A673 (cell line): ENCODE measurements at regions not wholly inside any gene's neighbourhood (a gene's known extent, or its start where the extent isn't known, plus 50 kb on each side); places are given as distances from the start of the nearest gene placed in this dataset.

ENCODE experiments used
- BruUV-seq: library from RNA; stranded (reverse); fragments of 400-500 nt; replicated peaks from 2 replicates; lab custom pipeline; 2021; lab: Mats Ljungman, UMichigan
- CTCF ChIA-PET: fragments of 300-600 bp; sonication (Branson Sonifier 250); formaldehyde crosslinking; loops from one replicate; lab custom pipeline; 2022; ENCODE audit warnings: antibody characterized with exemption; lab: Charles Lee
- POLR2A ChIA-PET: fragments of 300-600 bp; sonication (Branson Sonifier 250); formaldehyde crosslinking; loops from one replicate; lab custom pipeline; 2022; ENCODE audit warnings: antibody characterized with exemption; ENCODE audit not compliant: low non-redundant PET; lab: Charles Lee
- DNase-seq: peaks from one replicate; pipeline ENCODE4 v3.0.0-alpha.2; 2015; ENCODE audit warnings: low spot score
- H3K27ac ChIP-seq: fragments of 200-600 bp; sonication (generic); 2 replicates; pipeline ENCODE4 v1.5.1; 2016; ENCODE audit warnings: mixed run types, low read depth, mild to moderate bottlenecking, mixed read lengths, antibody characterized with exemption, low read length; ENCODE audit not compliant: poor library complexity, severe bottlenecking
- H3K27me3 ChIP-seq: fragments of 200-600 bp; sonication (generic); replicated peaks from 2 replicates; pipeline ENCODE4 v1.6.1; 2017; ENCODE audit warnings: mixed run types, low read depth, mild to moderate bottlenecking, mixed read lengths, antibody characterized with exemption, low read length; ENCODE audit not compliant: insufficient read depth, poor library complexity
- H3K36me3 ChIP-seq: fragments of 200-600 bp; sonication (generic); 2 replicates; pipeline ENCODE4 v1.6.1; 2016; ENCODE audit warnings: mixed run types, mild to moderate bottlenecking, mixed read lengths, antibody characterized with exemption, low read length; ENCODE audit not compliant: insufficient read depth, poor library complexity, severe bottlenecking
- H3K4me1 ChIP-seq: fragments of 200-600 bp; sonication (generic); 2 replicates; pipeline ENCODE4 v1.6.1; 2017; ENCODE audit warnings: mixed run types, mild to moderate bottlenecking, mixed read lengths, antibody characterized with exemption, low read length; ENCODE audit not compliant: insufficient read depth, poor library complexity, severe bottlenecking
- H3K4me3 ChIP-seq: fragments of 200-600 bp; sonication (generic); 2 replicates; pipeline ENCODE4 v1.5.1; 2016; ENCODE audit warnings: low read depth, mixed run types, mild to moderate bottlenecking, mixed read lengths, low read length; ENCODE audit not compliant: poor library complexity, severe bottlenecking
- H3K9me3 ChIP-seq: fragments of 200-600 bp; sonication (generic); 2 replicates; pipeline ENCODE4 v1.6.1; 2016; ENCODE audit warnings: mixed run types, low read depth, mild to moderate bottlenecking, mixed read lengths, antibody characterized with exemption, low read length; ENCODE audit not compliant: poor library complexity, severe bottlenecking
- EZH2 ChIP-seq: fragments of 200-600 bp; sonication (generic); IDR thresholded peaks from 2 replicates; pipeline ENCODE4 v1.6.1; 2017; ENCODE audit warnings: borderline replicate concordance, low read depth, mild to moderate bottlenecking, mixed read lengths, antibody characterized with exemption, low read length; ENCODE audit not compliant: poor library complexity, severe bottlenecking
- intact Hi-C: fragments of 100-400 bp; cut with micrococcal nuclease; formaldehyde crosslinking; loops from one replicate; pipeline ENCODE4 v1.10.0; 2022; ENCODE audit not compliant: unreplicated experiment
- TF ChIP-seq, protein P1 (sequence below): fragments of 300-800, 200-600 bp; sonication (generic); conservative IDR thresholded peaks from 2 replicates; pipeline ENCODE4 v1.5.1; 2017; ENCODE audit warnings: low read depth, mild to moderate bottlenecking, antibody characterized with exemption, low read length, moderate library complexity, mixed read lengths

DNA sequence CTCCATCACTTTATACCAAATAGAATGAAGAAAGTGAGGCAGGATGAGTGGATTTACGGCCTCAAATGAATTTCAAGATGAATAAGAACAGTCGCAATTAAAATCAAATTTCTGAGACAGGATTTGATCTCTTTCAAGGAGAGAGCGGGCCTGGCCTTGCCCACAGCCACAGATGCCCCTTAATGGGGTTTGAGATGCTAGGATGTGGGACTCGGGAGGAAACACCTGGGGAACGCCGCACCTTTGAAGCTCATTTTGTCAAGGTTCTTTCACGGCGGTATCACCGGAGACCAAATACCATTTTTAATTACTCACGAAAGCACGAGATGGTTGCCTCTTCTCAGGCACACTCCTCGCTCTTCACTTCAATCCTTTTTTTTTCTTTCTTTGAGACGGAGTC, 178.1 kb upstream of the SDK2 start:
- no peak for DNase-seq
- H3K27ac ChIP-seq = no peak overlapping the region
- no peak for TF ChIP-seq EZH2
- TF ChIP-seq, protein P1, sequence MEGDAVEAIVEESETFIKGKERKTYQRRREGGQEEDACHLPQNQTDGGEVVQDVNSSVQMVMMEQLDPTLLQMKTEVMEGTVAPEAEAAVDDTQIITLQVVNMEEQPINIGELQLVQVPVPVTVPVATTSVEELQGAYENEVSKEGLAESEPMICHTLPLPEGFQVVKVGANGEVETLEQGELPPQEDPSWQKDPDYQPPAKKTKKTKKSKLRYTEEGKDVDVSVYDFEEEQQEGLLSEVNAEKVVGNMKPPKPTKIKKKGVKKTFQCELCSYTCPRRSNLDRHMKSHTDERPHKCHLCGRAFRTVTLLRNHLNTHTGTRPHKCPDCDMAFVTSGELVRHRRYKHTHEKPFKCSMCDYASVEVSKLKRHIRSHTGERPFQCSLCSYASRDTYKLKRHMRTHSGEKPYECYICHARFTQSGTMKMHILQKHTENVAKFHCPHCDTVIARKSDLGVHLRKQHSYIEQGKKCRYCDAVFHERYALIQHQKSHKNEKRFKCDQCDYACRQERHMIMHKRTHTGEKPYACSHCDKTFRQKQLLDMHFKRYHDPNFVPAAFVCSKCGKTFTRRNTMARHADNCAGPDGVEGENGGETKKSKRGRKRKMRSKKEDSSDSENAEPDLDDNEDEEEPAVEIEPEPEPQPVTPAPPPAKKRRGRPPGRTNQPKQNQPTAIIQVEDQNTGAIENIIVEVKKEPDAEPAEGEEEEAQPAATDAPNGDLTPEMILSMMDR = no peak
- no peaks in the 10 kb centered on the region for H3K36me3 ChIP-seq
- H3K27me3 ChIP-seq = no peaks in the 10 kb centered on the region
- H3K4me3 ChIP-seq = no peak overlapping the region
- intact Hi-C loops = loop anchor here (5.0 kb wide), 1 partner anchor 135 kb away; no protein-coding TSS in a partner anchor
- POLR2A ChIA-PET = no interaction called here
- CTCF ChIA-PET = no interaction called here
- H3K9me3 ChIP-seq = peaks cover 8% of the 10 kb centered on the region
- H3K4me1 ChIP-seq = peaks cover 12% of the 10 kb centered on the region
- no TSS peak for BruUV-seq

DNA sequence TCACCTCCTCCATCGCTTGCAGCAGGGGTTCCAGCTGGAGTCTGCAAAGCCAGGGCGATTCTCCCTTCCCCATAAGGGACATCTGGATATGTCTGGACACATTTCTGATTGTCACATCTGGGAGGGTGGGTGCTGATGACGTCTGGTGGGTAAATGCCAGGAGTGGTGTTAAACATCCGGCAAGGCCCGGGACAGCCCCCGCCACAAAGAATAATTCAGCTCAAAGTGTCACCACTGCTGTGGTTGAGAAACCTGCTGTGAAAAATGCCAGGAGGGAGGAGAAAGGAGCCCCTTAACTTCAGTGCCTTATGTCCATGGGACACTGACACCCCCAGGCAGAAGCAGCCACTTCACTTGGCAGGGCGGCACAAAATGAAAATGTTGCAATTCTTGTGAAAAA, 179.4 kb upstream of the SDK2 start:
- ChIA-PET CTCF (no interaction called here), POLR2A (no interaction called here)
- no TSS peak for BruUV-seq
- intact Hi-C loops = loop anchor here (5.0 kb wide), 1 partner anchor 134 kb away; no protein-coding TSS in a partner anchor
- Histone ChIP-seq H3K9me3 (peaks cover 8% of the 10 kb centered on the region), H3K4me3 (no peak overlapping the region), H3K27me3 (no peaks in the 10 kb centered on the region), H3K4me1 (peaks cover 12% of the 10 kb centered on the region), H3K27ac (no peak overlapping the region), H3K36me3 (no peaks in the 10 kb centered on the region)
- DNase-seq = no peak
- TF ChIP-seq EZH2 = no peak
- TF ChIP-seq, protein P1 = no peak

DNA sequence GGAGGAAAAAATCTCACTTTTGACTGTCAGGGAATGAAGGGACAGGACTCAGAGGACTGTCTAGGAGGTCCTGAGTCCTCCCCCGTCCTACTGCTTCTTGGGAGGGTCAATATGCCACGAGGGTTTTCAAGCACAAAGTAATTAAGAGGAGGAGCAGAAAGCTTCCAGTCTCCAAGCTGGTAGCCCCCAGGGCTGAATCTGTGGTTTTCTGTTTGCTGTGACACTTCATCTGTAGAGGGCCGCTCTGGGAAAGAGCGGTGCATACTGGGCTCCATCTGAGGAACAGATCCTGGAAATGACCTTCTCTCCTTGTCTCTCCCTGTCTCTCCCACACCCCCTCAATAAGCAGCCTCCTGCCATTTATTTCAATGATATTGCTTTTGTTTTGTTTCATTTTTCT, 180.1 kb upstream of the SDK2 start:
- H3K27me3 ChIP-seq = no peaks in the 10 kb centered on the region
- peaks cover 1% of the 10 kb centered on the region for H3K9me3 ChIP-seq
- no TSS peak for BruUV-seq
- H3K27ac ChIP-seq = no peak overlapping the region
- intact Hi-C loops = loop anchor here (5.0 kb wide), 1 partner anchor 133 kb away; no protein-coding TSS in a partner anchor
- peaks cover 12% of the 10 kb centered on the region for H3K4me1 ChIP-seq
- DNase-seq = no peak
- TF ChIP-seq EZH2 = no peak
- ChIA-PET POLR2A (no interaction called here), CTCF (no interaction called here)
- no peak overlapping the region for H3K4me3 ChIP-seq
- no peaks in the 10 kb centered on the region for H3K36me3 ChIP-seq

DNA sequence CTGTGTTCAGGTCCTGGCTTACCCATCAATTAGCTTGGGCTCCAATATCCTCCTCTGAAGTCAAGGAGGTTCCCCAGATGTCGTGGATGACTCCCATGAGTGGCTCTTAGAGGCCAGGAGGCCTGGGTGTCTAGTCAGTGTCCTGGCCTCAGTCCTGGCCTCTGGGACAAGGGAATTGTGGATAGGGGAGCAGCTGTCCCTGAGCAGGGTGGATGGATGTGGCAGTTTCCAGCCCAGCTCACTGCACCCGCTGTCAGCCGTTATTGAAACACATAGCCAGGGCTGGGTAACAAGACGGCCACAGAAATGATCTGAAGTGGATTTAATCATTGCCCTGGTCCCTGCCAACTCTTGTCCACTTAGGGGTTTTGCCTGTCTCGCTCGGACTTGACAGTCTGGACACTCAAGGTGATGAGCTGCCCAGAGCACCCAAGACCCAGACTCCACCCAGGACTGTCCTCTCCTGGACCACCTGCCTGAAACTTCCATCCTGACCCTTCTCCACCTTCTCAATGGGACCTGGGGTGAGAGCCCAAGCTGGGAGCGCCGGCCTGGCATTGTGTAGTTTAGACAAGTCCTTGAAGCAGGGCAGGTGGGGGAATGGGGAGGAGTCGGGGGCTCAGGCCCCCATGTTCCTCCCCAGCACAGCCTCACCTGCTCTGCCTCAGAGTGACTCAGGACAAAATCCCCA, 182.1 kb upstream of the SDK2 start:
- Histone ChIP-seq H3K36me3 (no peaks in the 10 kb centered on the region), H3K4me3 (no peak overlapping the region), H3K4me1 (peaks cover 3% of the 10 kb centered on the region), H3K27ac (no peak overlapping the region), H3K27me3 (no peaks in the 10 kb centered on the region), H3K9me3 (no peaks in the 10 kb centered on the region)
- CTCF ChIA-PET = no interaction called here
- TF ChIP-seq, protein P1 = no peak
- no peak for TF ChIP-seq EZH2
- intact Hi-C loops = no loop called here
- no TSS peak for BruUV-seq
- POLR2A ChIA-PET = no interaction called here
- DNase-seq = no peak
